DND-41 (cell line): ENCODE measurements at regions not wholly inside any gene's neighbourhood (a gene's known extent, or its start where the extent isn't known, plus 50 kb on each side); places are given as distances from the start of the nearest gene placed in this dataset.

ENCODE experiments used
- ATAC-seq: fragments of 200-7000 bp; cut with Tn5 transposase; 3 replicates; pipeline ENCODE4 v1.9.1; 2021; ENCODE audit warnings: low read depth; ENCODE audit not compliant: insufficient read depth
- DNase-seq: peaks from one replicate; pipeline ENCODE4 v3.0.0-alpha.2; 2020
- H2AFZ ChIP-seq: 2 replicates; pipeline ENCODE4 v1.6.0; 2012; ENCODE audit warnings: low read depth, low read length
- H3K27ac ChIP-seq: 2 replicates; pipeline ENCODE4 v1.5.1; 2012; ENCODE audit warnings: low read length, inconsistent platforms
- H3K27me3 ChIP-seq: fragments of 200-600 bp; sonication (generic); 2 replicates; pipeline ENCODE4 v1.6.0; 2012; ENCODE audit warnings: low read length, mild to moderate bottlenecking, inconsistent platforms; ENCODE audit not compliant: insufficient read depth, poor library complexity
- H3K36me3 ChIP-seq: 2 replicates; pipeline ENCODE4 v1.5.1; 2012; ENCODE audit warnings: low read length, inconsistent platforms; ENCODE audit not compliant: insufficient read depth
- H3K4me1 ChIP-seq: 2 replicates; pipeline ENCODE4 v1.5.1; 2012; ENCODE audit warnings: mild to moderate bottlenecking, low read length; ENCODE audit not compliant: insufficient read depth
- H3K4me2 ChIP-seq: 2 replicates; pipeline ENCODE4 v1.6.0; 2012; ENCODE audit warnings: mild to moderate bottlenecking, moderate library complexity, low read length, inconsistent platforms; ENCODE audit not compliant: insufficient read depth
- H3K4me3 ChIP-seq, 2 experiments: fragments of 200-600 bp in 1 of 2; shearing (Covaris generic) in 1 of 2; 2 replicates each; pipeline ENCODE4 v1.5.1; 2012 to 2016; ENCODE audit warnings: inconsistent platforms in 2 of 2, low read length in 2 of 2, mild to moderate bottlenecking in 2 of 2, low read depth in 1 of 2, moderate library complexity in 1 of 2
- H3K79me2 ChIP-seq: 2 replicates; pipeline ENCODE4 v1.6.0; 2012; ENCODE audit warnings: low read length, inconsistent platforms; ENCODE audit not compliant: insufficient read depth
- H3K9ac ChIP-seq: 2 replicates; pipeline ENCODE4 v1.6.0; 2012; ENCODE audit warnings: low read depth, mild to moderate bottlenecking, inconsistent platforms, low read length, moderate library complexity
- H3K9me3 ChIP-seq: 2 replicates; pipeline ENCODE4 v1.5.1; 2012; ENCODE audit warnings: low read length, moderate library complexity, mild to moderate bottlenecking, inconsistent platforms; ENCODE audit not compliant: insufficient read depth, severe bottlenecking
- H4K20me1 ChIP-seq: 2 replicates; pipeline ENCODE4 v1.6.0; 2012; ENCODE audit warnings: low read length; ENCODE audit not compliant: insufficient read depth
- EZH2 ChIP-seq: IDR thresholded peaks from 3 replicates; pipeline ENCODE4 v1.6.1; 2012; ENCODE audit warnings: borderline replicate concordance, low read depth, mild to moderate bottlenecking, moderate library complexity, low read length, inconsistent platforms; ENCODE audit not compliant: severe bottlenecking
- TF ChIP-seq, protein P1 (sequence below): IDR thresholded peaks from 2 replicates; pipeline ENCODE4 v1.5.1; 2012; ENCODE audit warnings: borderline replicate concordance, low read length, moderate library complexity, mild to moderate bottlenecking; ENCODE audit not compliant: poor library complexity, severe bottlenecking; ENCODE audit errors: extremely low read depth

DNA sequence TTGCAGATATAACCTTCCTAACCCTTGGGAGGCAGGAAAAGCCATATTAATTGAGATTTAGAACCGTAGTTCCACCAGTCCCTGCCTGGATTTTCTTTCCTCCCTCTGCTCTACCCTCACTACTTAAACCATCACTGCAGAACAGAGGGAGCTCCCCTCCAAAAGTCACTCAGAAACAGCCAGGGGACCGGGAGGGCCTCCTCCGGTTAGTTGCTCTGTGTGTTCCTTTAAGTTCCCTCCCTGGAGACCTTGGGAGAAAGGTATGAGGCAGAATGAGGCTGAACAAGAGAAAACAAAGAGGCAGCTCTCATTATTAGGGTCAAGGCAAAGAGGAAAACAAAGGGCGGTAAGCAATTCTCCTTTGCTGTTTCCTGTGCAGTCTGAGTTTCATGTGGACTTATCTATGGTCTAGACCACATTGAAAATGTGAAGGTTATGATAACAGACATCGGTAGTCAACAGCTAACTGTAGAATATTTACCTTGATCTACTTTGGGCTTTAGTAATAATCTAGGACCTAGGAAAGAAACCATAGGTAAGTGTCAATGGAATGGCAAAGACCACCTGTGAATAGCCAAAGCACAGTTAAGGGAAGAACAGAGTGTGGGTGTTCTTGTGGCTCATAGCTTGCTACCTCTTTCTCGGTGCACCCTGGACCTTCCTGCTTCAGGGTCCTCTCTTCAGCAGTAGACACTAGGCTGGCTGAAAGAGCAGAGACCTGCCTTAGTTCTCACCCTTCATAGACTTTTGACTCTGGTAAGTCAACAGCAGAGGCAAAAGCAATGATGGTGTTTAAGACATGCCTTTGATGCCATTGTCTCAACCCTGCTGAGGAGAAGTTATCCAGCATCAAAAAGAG lies 250.9 kb upstream of the CITED2 start:
- Histone ChIP-seq H3K4me3 (no peak overlapping the region), H3K27ac (no peak overlapping the region), H3K9me3 (no peaks in the 10 kb centered on the region), H3K9ac (no peak overlapping the region), H3K4me2 (no peak overlapping the region), H2AFZ (no peak overlapping the region), H4K20me1 (no peaks in the 10 kb centered on the region), H3K79me2 (no peaks in the 10 kb centered on the region), H3K27me3 (no peaks in the 10 kb centered on the region), H3K4me1 (no peaks in the 10 kb centered on the region), H3K36me3 (no peaks in the 10 kb centered on the region)
- TF ChIP-seq, protein P1, sequence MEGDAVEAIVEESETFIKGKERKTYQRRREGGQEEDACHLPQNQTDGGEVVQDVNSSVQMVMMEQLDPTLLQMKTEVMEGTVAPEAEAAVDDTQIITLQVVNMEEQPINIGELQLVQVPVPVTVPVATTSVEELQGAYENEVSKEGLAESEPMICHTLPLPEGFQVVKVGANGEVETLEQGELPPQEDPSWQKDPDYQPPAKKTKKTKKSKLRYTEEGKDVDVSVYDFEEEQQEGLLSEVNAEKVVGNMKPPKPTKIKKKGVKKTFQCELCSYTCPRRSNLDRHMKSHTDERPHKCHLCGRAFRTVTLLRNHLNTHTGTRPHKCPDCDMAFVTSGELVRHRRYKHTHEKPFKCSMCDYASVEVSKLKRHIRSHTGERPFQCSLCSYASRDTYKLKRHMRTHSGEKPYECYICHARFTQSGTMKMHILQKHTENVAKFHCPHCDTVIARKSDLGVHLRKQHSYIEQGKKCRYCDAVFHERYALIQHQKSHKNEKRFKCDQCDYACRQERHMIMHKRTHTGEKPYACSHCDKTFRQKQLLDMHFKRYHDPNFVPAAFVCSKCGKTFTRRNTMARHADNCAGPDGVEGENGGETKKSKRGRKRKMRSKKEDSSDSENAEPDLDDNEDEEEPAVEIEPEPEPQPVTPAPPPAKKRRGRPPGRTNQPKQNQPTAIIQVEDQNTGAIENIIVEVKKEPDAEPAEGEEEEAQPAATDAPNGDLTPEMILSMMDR: no peak
- TF ChIP-seq EZH2: no peak
- no peak for ATAC-seq
- no peak for DNase-seq

DNA sequence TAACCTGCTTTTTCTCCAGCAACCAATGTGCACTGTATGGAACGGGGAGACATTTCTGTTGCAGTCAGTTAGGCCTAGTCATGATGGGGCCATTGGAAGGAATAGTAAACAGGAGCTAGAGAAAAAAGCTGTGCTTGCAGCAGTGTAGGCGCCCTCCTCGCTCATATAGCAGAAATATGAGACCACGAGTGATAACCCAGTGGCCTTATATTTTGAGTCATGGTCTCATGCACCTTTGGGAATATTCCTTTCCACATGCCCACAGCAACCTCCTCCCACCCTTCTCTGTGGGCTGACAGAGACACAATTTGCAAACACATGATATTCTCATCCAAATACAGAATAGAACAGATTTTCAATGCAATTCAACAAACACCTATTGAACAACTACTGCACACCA lies 248.9 kb upstream of the CITED2 start:
- no peak overlapping the region for H3K27ac ChIP-seq
- no peak overlapping the region for H3K9ac ChIP-seq
- H3K9me3 ChIP-seq: no peaks in the 10 kb centered on the region
- TF ChIP-seq, protein P1: no peak
- no peak for TF ChIP-seq EZH2
- no peak overlapping the region for H3K4me3 ChIP-seq
- no peak overlapping the region for H2AFZ ChIP-seq
- no peak for DNase-seq
- ATAC-seq: no peak
- no peaks in the 10 kb centered on the region for H3K4me1 ChIP-seq
- no peak overlapping the region for H3K4me2 ChIP-seq
- H3K79me2 ChIP-seq: no peaks in the 10 kb centered on the region
- H3K36me3 ChIP-seq: no peaks in the 10 kb centered on the region
- H3K27me3 ChIP-seq: no peaks in the 10 kb centered on the region
- no peaks in the 10 kb centered on the region for H4K20me1 ChIP-seq

DNA sequence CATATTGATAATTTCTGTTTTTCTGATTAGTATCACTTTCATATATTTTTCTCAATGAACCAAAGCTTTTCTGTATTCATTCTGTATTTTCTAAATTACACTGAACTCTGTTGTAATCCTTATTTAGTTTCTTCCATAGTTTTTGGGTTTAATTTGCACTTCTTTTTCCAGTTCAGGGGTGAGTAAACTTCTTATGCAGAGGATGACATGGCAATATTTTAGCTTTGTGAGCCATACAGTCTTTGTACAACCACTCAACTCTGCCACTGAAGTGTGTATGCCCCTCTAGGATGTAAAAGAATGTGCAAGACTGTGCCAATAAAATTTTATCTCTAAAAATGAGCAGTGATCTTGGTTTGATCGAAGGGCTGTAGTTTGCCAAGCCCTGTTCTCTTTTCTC lies 239.0 kb upstream of the CITED2 start:
- Histone ChIP-seq H3K4me2 (no peak overlapping the region), H3K4me1 (no peaks in the 10 kb centered on the region), H2AFZ (no peak overlapping the region), H3K4me3 (no peak overlapping the region), H3K27me3 (no peaks in the 10 kb centered on the region), H3K27ac (no peak overlapping the region), H3K36me3 (no peaks in the 10 kb centered on the region), H4K20me1 (no peaks in the 10 kb centered on the region), H3K9me3 (no peaks in the 10 kb centered on the region), H3K79me2 (no peaks in the 10 kb centered on the region), H3K9ac (no peak overlapping the region)
- no peak for DNase-seq
- TF ChIP-seq EZH2: no peak
- TF ChIP-seq, protein P1: no peak
- no peak for ATAC-seq

DNA sequence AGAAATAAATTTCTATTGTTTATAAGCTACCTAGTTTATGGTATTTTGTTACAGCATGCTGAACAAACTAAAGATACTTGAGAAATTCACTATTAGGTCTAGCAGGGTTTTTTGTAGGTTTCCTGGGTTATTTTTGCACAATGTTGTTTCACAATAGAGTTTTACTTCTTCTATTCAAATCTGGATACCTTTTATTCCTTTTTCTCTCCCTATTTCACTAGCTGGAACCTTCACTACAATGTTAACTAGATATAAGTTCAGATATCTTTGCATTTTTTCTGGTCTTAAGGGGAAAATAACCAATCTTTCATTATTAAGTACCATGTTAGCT lies 237.7 kb upstream of the CITED2 start:
- no peaks in the 10 kb centered on the region for H3K79me2 ChIP-seq
- H3K4me2 ChIP-seq: no peak overlapping the region
- no peak overlapping the region for H2AFZ ChIP-seq
- DNase-seq (no peak), ATAC-seq (no peak)
- no peak overlapping the region for H3K4me3 ChIP-seq
- TF ChIP-seq, protein P1: no peak
- no peak for TF ChIP-seq EZH2
- no peaks in the 10 kb centered on the region for H3K9me3 ChIP-seq
- no peak overlapping the region for H3K9ac ChIP-seq
- H4K20me1 ChIP-seq: no peaks in the 10 kb centered on the region
- H3K36me3 ChIP-seq: no peaks in the 10 kb centered on the region
- no peak overlapping the region for H3K27ac ChIP-seq
- H3K27me3 ChIP-seq: no peaks in the 10 kb centered on the region
- H3K4me1 ChIP-seq: no peaks in the 10 kb centered on the region
